BJ (cell line): ENCODE measurements at regions not wholly inside any gene's neighbourhood (a gene's known extent, or its start where the extent isn't known, plus 50 kb on each side); places are given as distances from the start of the nearest gene placed in this dataset.

Experiments
- CTCF ChIA-PET: fragments of 350-600 bp; formaldehyde crosslinking; extraction: SDS; loops from one replicate; lab custom pipeline; 2021; ENCODE audit warnings: antibody characterized with exemption, inconsistent platforms; lab: Yijun Ruan, JAX
- POLR2A ChIA-PET: fragments of 300-600 bp; sonication (Branson Sonifier 250); formaldehyde crosslinking; extraction: SDS; loops from one replicate; lab custom pipeline; 2021; ENCODE audit warnings: antibody characterized with exemption; lab: Charles Lee
- DNase-seq: peaks from one replicate; pipeline ENCODE4 v3.0.0-alpha.2; 2011; ENCODE audit warnings: low read depth
- H3K27me3 ChIP-seq: 2 replicates; pipeline ENCODE4 v1.6.0; 2011; ENCODE audit warnings: low read length; ENCODE audit not compliant: control insufficient read depth, insufficient read depth
- H3K36me3 ChIP-seq: 2 replicates; pipeline ENCODE4 v1.5.1; 2011; ENCODE audit warnings: low read length; ENCODE audit not compliant: control insufficient read depth, insufficient read depth
- H3K4me3 ChIP-seq: 2 replicates; pipeline ENCODE4 v1.5.1; 2011; ENCODE audit warnings: low read depth, mild to moderate bottlenecking, control low read depth, low read length
- CTCF ChIP-seq: IDR thresholded peaks from 2 replicates; pipeline ENCODE4 v1.5.1; 2011; ENCODE audit warnings: low read depth, mild to moderate bottlenecking, control low read depth, inconsistent platforms, low read length, moderate library complexity; ENCODE audit not compliant: insufficient read depth

- no peak overlapping the region for H3K4me3 ChIP-seq
- no peak for TF ChIP-seq CTCF
- H3K36me3 ChIP-seq, result no peaks in the 10 kb centered on the region
- ChIA-PET CTCF (interaction anchor here (0.8 to 1.4 kb wide), 3 partner anchors 12 to 32 kb away, joined by 3 to 4 read pairs (median 4); no protein-coding TSS in a partner anchor), POLR2A (no interaction called here)
- peaks cover 2% of the 10 kb centered on the region; the same call in 1 of the 2 replicates for H3K27me3 ChIP-seq
- DNase-seq, result no peak
These were observed 53.0 kb upstream of the TANK start for GRCh38 chr2:161107265-161107664.
